ENCODE measurements at regions not wholly inside any gene's neighbourhood (a gene's known extent, or its start where the extent isn't known, plus 50 kb on each side); places are given as distances from the start of the nearest gene placed in this dataset.
"Not testable (repeated sequence)": the region's sequence is repeated elsewhere in the genome, so short reads cannot be mapped to it uniquely, and the experiment has no call there.

DNA sequence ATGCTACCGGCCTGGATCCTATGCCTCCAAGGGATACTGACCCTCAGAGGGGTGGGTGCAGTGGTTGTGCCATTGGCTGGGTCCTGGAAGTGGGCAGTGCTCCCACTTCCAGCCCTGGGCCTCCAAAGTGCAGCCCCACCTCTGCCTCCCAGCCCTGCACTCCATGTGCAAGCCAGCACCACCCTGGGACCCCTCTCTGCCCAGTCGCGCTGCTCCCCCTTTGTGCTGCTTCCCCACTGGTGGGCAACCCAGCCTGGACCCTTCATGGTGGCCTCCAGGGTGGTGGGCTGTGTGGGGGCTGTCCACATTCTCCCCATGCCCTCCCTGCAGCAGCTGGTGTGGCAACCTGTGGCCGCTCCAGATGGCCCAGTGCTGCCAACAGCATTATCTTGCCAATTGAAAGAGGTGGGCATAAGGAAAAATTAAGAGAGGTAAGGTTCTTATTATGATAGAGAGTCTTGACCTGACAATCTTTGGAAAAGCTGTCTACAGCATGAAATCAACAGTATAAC, 309.7 kb downstream of the GUCY2F start:
- DNase-seq (ENCODE audit: low spot score), result no peak

DNA sequence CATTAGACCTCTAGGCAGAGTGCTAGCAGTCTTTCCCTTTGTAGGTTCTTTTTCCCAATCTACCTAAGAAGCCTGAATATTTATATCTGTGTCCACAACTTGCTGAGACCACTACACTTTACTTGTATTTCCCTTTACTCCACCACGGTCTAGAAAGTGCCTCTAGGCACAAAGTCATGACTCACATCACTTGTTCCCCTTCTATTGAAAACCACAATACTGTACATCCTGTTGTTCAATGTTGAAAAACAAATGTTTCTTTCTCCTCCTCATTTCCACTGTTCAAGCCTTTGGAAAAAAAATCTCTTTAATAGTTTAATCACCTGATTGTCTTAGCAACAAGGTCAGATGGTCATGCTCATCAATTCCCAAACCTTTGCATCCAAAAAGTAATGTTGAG, 326.7 kb downstream of the GUCY2F start:
- DNase-seq (ENCODE audit: low spot score), result no peak

- DNase-seq (ENCODE audit: low spot score), result not testable (repeated sequence)
Observed at GRCh38 chrX:109144173-109144572, 337.7 kb downstream of the GUCY2F start.

- no peak for DNase-seq (ENCODE audit: low spot score)
Observed at GRCh38 chrX:109140463-109140862, 341.4 kb downstream of the GUCY2F start.

- DNase-seq (ENCODE audit: low spot score), result no peak
Observed at GRCh38 chrX:109134777-109135176, 347.1 kb downstream of the GUCY2F start.

GRCh38 chrX:109125304-109125703, 356.6 kb downstream of the GUCY2F start:
- no peak for DNase-seq (ENCODE audit: low spot score)

DNA sequence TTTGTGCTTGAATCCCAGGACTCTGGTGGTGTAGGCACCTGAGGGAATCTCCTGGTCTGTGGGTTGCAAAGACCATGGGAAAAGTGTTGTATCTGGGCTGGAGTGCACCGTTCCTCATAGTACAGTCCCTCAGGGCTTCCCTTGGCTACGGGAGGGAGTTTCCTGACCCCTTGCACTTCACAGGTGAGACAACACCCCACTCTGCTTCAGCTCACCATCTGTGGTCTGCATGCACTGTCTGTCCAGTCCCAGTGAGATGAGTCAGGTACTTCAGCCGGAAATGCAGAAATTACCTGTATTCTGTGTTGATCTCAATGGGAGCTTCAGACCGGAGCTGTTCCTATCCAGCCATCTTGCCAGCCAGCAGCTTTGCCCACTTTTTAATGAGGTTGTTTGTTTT, 353.0 kb upstream of the IRS4 start:
- DNase-seq (ENCODE audit: low spot score), result no peak

- no peak for DNase-seq (ENCODE audit: low spot score)
Observed at GRCh38 chrX:109077788-109078187, 341.4 kb upstream of the IRS4 start.

DNA sequence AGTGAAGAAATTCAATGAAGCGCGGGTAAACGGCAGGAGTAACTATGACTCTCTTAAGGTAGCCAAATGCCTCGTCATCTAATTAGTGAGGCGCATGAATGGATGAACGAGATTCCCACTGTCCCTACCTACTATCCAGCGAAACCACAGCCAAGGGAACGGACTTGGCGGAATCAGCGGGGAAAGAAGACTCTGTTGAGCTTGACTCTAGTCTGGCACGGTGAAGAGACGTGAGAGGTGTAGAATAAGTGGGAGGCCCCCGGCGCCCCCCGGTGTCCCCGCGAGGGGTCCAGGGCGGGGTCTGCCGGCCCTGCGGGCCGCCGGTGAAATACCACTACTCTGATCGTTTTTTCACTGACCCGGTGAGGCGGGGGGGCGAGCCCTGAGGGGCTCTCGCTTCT, 317.8 kb upstream of the IRS4 start:
- not testable (repeated sequence) for DNase-seq (ENCODE audit: low spot score)

DNA sequence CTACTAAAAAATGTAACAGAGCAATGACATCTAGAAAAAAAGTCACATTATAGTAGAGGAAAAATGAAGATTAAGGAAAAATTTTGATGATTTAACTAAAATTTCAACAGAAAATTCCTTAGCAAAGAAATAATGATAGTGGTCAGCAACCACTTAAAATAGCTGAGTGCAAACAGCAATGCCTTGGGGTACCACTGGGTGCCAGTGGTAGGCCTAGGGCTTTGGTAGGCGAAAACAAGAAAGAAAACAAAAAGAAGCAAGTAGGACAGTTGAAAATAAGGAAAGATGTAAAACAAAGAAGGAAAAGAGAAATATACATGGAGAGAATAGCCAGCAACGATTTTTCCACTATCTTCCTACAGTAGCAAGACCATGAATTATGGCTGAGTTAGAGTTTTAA, 313.5 kb upstream of the IRS4 start:
- no peak for DNase-seq (ENCODE audit: low spot score)

- DNase-seq (ENCODE audit: low spot score), result no peak
Observed at GRCh38 chrX:109049416-109049815, 313.1 kb upstream of the IRS4 start.

- DNase-seq (ENCODE audit: low spot score), result no peak
Observed at GRCh38 chrX:109040057-109040456, 303.7 kb upstream of the IRS4 start.

DNA sequence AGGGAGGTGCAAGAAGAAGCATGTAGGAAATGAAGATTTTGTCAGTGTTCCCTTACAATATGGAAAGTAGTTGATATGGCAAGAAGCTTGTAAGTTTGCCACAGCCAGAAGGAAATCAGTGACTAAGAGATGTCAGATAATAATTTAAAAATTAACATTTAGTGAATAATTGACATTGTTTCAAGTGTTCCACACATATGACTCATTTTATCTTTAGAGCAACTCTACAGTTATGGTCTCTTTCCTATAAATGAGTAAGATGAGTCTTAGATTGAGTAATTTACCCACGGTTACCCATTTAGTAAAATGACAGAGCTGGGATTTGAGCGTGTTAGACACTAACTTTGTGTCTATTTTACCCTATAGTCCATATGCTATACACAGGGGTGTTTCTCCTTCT, 300.3 kb upstream of the IRS4 start:
- no peak for DNase-seq (ENCODE audit: low spot score)

DNA sequence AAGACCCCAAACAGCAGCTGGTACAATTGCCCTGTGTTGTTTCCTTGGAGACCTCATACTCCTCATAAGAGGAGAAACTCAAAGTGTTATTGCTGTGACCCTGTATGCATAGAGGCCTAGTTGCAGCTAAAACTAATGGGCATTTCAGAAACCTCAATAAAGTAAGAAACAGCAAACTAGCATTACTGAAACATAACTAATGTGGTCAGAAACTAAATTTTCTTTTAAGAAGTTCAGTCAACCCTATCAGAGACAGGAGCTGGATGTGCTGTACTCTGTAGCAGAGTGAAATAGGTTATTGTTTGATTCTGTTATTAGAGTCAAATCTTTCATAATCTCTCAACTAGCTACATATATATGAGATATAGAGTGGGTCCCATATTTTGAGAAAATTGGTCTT, 257.5 kb upstream of the IRS4 start:
- DNase-seq (ENCODE audit: low spot score), result no peak

- DNase-seq (ENCODE audit: low spot score), result not testable (repeated sequence)
Observed at GRCh38 chrX:108972899-108973298, 236.5 kb upstream of the IRS4 start.

DNA sequence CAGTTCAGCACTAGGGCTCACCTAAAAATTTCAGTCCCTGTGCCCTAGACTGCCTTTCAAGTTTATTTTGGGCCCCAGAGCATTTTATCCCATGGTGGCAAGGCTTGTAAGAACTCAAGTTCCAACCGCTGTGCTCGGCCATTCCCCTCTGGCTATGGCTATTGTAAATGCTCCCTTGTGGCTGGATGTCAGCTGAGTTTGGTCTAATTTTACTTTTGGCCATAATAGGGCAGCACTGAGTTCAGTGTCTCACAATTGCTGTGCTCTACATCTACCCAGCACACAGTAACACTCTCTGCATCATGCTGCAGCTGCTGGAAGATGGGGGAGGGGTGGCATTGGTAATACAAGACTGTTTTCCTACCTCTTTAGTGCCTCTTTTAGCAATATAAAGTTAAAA, 210.8 kb upstream of the IRS4 start:
- no peak for DNase-seq (ENCODE audit: low spot score)

- no peak for DNase-seq (ENCODE audit: low spot score)
Observed at GRCh38 chrX:108946531-108946930, 210.2 kb upstream of the IRS4 start.

GRCh38 chrX:108945883-108946523, 209.6 kb upstream of the IRS4 start:
- no peak for DNase-seq (ENCODE audit: low spot score)

- DNase-seq (ENCODE audit: low spot score), result no peak
Observed at GRCh38 chrX:108914791-108915190, 178.4 kb upstream of the IRS4 start.

GRCh38 chrX:108903831-108904230, 167.5 kb upstream of the IRS4 start:
- not testable (repeated sequence) for DNase-seq (ENCODE audit: low spot score)

DNA sequence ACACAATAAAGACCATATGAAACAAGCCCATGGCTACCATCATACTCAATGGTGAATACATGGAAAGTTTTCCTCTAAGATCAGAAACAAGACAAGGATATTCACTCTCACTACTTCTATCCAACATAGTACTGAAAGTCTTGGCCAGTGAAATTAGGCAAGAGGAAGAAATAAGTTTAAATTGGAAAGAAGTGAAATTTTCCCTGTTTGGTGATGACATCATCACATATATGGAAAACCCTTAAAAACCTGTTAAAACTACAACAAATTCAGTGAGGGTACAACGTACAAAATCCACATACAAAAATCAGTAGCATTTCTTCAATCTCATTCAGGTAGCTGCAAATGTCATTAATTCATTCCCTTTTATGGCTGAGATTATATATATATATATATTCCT, 164.0 kb upstream of the IRS4 start:
- no peak for DNase-seq (ENCODE audit: low spot score)

- DNase-seq (ENCODE audit: low spot score), result not testable (repeated sequence)
Observed at GRCh38 chrX:108896349-108896748, 160.0 kb upstream of the IRS4 start.

GRCh38 chrX:108892501-108892900, 156.1 kb upstream of the IRS4 start:
- DNase-seq (ENCODE audit: low spot score), result no peak

- no peak for DNase-seq (ENCODE audit: low spot score)
Observed at GRCh38 chrX:108875548-108875947, 139.2 kb upstream of the IRS4 start.
